GM15510 (cell line): ENCODE measurements at regions not wholly inside any gene's neighbourhood (a gene's known extent, or its start where the extent isn't known, plus 50 kb on each side); places are given as distances from the start of the nearest gene placed in this dataset.

Source experiments
- POLR2A ChIP-seq: IDR thresholded peaks from 3 replicates; pipeline ENCODE4 v1.6.1; 2011; ENCODE audit warnings: borderline replicate concordance; ENCODE audit not compliant: insufficient read length; ENCODE audit errors: extremely low read depth

- no peak for TF ChIP-seq POLR2A
Measured at GRCh38 chr17:77331301-77331864, 190.6 kb downstream of the SEC14L1 start.

GRCh38 chr17:77332034-77332971, 191.5 kb downstream of the SEC14L1 start:
- TF ChIP-seq POLR2A, result no peak

GRCh38 chr17:77332981-77333685, 192.4 kb downstream of the SEC14L1 start:
- TF ChIP-seq POLR2A, result no peak

DNA sequence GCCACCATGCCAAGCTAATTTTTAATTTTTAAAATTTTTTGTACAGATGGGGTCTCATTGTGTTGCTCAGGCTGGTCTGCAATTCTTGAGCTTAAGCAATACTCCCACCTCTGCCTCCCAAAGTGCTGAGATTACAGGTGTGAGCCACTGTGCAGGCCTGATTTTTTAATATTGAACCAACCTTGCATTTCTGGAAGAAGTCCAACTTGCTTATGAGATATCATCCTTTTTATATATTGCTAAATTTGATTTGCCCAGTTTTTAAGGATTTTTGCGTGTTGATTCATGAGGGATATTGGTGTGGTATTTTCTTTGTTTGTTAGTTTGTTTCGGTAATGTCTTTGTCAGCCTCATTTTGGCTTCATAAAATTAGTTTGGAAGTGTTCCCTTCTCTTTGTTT, 196.4 kb downstream of the SEC14L1 start:
- TF ChIP-seq POLR2A, result no peak

- TF ChIP-seq POLR2A, result no peak
Measured at GRCh38 chr17:77341069-77341541, 200.3 kb downstream of the SEC14L1 start.

GRCh38 chr17:77343031-77343800, 202.4 kb downstream of the SEC14L1 start:
- no peak for TF ChIP-seq POLR2A

DNA sequence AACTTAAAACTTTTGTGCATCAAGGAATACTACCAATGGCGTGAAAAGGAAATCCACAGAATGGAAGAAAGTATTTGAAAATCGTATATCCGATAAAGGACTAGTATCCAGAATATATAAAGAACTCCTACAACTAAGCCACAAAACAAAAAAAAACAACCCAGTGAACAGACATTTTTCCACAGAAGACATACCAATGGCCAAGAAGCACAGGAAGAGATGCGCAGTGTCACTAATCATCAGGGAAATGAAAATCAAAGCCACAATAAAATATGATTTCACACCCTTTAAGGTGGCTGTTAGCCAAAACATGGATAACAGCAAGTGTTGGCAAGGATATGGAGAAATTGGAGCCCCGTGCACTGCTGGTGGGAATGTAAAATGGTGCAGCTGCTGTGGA, 203.3 kb downstream of the SEC14L1 start:
- TF ChIP-seq POLR2A, result no peak

- TF ChIP-seq POLR2A, result no peak
Measured at GRCh38 chr17:77345260-77345910, 204.6 kb downstream of the SEC14L1 start.

- no peak for TF ChIP-seq POLR2A
Measured at GRCh38 chr17:77346765-77347164, 206.0 kb downstream of the SEC14L1 start.

DNA sequence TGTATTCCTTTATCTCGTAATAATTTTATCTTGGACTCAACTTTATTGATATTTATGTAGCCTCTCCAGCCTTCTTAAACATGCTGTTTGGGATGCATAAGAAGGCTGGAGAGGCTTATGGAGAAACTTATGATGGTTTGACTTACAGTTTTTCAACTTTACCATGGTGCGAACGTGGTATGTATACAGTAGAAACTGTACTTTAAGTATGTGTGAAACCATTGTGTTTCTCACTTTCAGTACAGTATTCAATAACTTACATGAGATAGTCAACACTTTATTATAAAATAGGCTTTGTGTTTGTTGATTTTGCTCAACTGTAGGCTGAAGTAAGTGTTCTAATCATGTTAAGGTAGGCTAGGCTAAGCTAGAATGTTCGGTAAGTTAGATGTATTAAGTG, 206.8 kb downstream of the SEC14L1 start:
- TF ChIP-seq POLR2A, result no peak

DNA sequence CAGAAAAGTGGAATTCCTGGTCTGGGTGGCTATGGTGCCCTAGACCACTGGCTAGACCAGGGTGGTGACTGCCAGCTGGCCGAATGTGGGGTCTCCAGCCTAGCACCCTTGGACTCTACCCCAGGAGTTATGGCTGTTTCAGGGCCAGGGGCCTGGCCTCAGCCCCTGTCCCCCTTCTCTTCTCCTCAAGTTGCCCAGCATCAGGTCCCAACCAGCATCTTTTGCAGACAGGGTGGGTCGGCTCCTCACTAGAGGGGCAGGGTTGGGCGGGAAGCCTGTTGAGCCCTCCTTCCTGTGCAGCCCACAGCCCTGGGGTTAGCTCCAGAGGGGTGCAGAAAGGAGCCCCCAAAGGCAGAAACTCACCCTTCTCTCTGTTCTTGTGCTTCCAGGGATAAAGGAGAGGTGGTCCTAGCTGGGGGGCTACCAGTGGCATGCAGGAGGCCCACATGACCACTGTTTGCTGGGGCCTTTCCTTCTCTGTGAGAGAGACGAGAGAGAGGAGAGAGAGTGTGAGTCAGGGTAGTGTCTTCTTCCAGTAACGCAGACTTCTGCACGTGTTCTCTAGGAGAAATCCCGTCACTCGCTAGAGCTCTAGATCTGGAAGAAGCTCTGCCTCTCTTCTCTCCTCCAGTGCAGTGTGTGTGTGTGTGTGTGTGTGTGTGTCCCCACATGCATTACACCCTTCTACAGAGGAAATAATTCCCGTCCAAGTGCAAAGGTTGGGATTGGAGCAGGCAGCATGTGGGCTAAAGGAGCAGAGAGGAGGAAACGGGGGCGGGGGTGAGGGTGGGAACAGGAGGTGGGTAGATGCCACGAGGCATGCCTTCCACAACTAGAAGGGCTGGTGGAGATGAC, 209.4 kb downstream of the SEC14L1 start:
- TF ChIP-seq POLR2A, result no peak

GRCh38 chr17:77352441-77352840, 211.7 kb downstream of the SEC14L1 start:
- no peak for TF ChIP-seq POLR2A

DNA sequence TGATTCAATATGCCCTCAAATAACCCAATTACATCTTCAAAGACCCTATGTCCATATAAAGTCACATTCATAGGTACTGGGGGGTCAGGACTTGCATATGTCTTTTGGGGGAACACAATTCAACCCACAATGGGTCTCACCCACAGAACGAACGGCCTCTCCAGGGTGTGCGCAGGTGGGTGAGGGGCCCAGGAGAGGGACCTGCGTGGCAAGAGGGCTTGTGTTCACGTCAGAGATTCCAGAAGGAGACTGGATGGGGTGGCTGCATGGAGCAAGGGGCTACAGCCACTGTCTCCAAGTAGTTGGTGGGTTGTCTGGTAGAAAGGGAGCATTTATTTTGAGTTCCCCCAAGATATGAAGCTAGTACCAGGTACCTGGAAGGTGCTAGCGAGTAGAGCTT, 212.2 kb downstream of the SEC14L1 start:
- TF ChIP-seq POLR2A, result no peak
